GM18861 (cell line): ENCODE measurements at regions not wholly inside any gene's neighbourhood (a gene's known extent, or its start where the extent isn't known, plus 50 kb on each side); places are given as distances from the start of the nearest gene placed in this dataset.
"Not testable (repeated sequence)": the region's sequence is repeated elsewhere in the genome, so short reads cannot be mapped to it uniquely, and the experiment has no call there.

Source experiments
- ATAC-seq: cut with Tn5 transposase; IDR thresholded peaks from one replicate; pipeline ENCODE4 v1.9.1; 2021; ENCODE audit not compliant: unreplicated experiment

DNA sequence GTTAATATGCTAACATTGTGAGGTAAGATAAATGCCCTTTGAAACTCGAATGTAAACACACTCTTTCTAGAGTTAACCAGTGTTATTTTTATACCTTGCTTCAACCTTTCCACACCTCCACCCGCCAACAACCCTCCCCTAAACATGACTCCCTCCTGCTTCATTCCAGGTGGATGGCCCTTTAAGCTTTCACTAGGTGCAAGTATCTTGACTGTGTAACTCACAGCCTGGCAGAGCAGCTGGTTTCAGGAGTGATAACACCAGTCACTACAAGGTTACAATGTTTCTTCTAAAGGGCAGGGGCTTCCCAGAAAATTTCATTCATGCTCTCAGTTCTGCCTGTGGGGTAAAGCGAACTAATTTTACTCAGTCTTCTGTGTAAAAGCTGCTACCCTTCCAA is 318.1 kb upstream of the FRG1 start:
- ATAC-seq = not testable (repeated sequence)

DNA sequence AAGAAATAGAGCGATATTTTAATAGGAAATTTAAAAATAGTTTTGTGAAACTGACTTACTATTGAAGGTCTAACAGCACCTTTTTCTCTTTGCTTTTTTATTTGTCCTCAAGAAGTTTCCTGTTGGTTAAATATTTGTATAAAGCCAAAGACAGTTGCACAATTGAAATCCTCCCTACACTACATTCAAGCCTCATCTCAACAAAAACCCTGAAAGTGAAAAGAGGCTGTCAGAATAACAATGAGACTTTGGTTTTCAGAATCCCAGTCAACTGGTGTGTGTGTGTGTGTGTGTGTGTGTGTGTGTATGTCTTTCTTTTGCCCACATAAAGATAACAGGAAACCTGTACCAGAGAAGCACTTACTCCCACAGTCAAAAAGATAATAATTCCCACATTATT is 313.6 kb upstream of the FRG1 start:
- ATAC-seq = not testable (repeated sequence)

DNA sequence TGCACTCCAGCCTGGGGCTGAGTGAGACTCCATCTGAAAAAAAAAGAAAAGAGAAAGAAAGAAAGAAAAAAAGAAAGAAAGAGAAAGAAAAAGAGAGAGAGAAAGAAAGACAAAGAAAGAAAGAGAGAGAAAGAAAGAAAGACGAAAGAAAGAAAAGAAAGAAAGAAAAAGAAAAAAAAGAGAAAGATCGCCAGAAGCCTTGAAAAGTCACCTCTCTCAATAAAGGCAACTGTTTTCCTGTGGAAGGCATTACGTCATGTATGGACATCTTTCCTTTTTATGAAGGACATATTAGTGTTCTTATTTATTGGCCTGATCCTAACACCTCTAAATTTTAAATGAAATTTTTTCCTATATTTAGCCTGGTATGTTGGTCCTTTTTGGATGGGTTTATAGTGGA is 310.9 kb upstream of the FRG1 start:
- ATAC-seq = not testable (repeated sequence)

DNA sequence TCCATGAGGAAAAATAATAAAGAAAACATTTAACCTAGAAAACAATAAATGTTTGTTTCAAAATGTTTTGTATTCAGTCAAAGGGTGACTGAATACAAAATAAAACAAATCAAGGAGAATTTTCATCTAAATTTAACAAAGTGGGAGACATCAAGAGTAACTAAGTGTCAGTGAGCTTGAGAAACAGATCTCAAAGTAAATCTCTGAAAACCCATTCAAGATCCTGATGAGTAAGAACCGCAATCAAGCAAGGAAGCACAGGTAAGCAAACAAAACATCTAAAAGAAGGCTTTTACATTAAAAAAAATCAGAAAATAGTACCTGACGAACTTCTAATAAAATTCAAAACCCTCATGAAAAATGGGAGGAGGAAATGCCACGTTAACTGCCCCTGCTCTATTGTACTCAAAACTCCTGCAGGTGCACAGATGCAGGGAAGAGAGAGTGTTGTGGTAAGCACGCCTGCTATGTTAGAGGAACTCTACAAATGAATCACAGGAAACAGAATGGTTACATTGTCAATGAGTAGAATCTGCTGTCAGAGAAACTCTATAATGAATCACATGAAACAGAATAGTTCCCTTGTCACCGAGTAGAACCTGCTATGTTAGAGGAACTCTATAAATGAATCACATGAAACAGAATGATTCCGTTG is 309.6 kb upstream of the FRG1 start:
- not testable (repeated sequence) for ATAC-seq

DNA sequence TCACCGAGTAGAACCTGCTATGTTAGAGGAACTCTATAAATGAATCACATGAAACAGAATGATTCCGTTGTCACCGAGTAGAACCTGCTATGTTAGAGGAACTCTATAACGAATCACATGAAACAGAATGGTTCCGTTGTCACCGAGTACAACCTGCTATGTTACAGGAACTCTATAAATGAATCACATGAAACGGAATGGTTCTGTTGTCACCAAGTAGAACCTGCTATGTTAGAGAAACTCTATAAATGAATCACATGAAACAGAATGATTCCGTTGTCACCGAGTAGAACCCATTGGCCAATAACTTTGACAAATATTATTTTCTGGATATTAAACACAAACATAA is 309.1 kb upstream of the FRG1 start:
- ATAC-seq = not testable (repeated sequence)

DNA sequence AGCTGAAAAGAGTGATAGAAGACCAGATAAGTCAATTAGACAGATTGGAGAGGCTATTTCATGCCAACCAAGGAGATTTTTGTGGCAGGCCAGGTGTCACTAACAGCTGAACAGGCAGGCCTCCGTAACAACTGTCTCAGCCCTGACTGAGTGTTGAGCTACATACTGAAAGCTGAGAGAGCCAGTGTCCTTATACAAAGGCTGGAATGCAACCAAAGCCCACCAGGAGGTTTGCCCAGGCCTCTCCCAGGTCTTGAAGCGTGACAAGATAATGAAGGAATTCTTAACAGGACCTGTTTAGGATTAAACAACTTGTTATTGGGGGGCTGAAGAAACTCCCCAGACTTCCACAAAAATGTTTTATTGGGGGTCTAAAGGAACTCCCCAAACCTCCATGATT is 290.2 kb upstream of the FRG1 start:
- ATAC-seq = not testable (repeated sequence)

DNA sequence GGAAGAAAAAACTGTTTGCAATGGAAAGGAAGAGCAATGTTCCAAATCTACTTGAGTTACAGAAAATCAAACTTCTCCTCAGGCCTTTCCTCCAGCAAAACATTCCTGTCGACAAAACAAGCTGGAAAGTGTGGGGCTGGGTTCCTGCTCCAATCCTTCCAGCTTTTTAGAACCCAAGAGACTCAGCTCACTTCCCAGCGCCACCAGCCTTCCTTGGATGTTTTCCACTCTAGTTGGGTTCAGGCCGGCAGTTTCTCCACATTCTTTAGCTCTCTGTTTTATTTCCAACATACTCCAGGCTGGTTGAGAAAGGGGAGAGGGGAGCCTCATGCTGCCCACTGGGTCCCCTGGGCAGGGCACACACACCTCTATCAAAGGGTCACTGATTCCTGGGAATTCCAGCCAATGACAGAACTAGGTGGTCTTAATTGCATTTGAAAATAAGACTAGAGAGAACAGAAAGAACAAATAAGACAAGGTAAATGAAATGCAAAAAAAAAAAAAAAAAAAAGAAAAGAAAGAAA is 287.5 kb upstream of the FRG1 start:
- not testable (repeated sequence) for ATAC-seq

DNA sequence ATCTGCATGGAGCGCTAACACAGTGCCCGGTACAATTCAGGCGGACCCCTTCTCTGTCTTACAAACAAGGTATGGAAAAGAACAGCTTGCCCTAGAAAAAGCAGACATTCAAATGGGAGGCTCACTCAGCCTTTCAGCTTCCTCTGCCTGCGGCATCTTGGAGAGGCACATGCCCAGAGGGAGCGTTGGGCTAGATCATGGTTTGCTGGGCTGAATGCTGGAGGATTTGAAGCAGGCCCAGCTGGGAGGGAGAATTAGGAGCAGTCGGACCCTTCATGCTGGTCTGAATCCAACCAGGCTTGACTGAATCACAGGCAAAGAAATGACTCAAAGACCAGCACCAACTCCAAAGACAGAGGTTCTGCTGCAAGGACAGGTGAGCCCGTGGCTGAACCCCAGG is 286.7 kb upstream of the FRG1 start:
- not testable (repeated sequence) for ATAC-seq

DNA sequence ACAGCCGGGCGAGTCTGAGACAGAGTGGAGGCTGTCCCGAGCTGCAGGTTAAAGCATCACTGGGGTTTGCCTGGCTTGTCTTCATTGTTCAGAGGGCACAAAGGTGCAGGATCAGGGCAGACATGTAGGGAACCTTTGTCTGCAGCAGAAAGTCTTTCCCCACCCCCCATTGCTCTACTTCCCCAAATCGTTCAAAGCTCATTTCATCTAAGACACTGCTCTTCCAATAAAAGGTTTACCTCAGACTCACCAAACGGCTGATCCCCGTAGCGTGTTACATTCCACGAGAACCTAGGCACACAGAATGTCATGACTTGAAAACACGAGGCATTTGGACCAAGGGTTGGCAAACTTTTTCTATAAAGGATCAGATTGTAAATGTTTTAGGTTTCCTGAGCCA is 286.3 kb upstream of the FRG1 start:
- ATAC-seq = not testable (repeated sequence)

DNA sequence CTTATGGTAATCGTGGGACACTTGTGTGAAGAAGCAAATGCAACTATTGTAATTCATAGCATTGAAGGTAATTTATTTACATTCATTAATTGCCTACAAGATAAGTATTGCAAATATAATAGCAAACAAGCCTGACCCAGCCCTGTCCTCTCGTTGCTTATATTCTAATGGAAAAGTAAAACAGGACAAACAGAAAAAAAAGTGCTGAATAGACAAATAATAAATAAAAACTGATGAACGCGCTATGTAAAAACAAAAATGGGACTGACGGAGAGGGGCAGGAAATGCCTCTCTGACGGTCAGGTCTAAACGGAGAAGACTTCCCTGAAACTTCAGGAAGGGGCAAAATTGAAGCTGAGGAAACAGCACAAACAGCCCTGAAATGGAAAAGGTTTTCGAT is 284.9 kb upstream of the FRG1 start:
- ATAC-seq = not testable (repeated sequence)

DNA sequence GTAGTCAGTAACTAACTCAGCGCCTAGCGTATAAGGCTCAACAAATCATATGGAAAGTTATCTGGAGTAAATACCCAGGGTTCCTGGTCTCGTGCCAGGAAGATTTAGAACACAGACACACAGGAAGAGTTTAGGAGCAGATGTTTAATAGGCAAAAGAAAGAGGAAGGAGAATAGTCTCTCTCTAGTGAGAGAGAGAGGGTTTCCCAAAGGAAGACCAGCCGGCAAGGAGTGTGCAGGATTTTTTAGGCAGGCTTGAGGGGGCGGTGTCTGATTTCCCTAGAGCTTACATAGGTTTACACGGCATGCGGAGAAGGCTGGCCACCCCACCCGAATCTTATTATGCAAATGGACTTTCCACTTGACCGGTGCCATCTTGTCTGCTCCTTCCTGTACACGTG is 284.0 kb upstream of the FRG1 start:
- no peak for ATAC-seq

DNA sequence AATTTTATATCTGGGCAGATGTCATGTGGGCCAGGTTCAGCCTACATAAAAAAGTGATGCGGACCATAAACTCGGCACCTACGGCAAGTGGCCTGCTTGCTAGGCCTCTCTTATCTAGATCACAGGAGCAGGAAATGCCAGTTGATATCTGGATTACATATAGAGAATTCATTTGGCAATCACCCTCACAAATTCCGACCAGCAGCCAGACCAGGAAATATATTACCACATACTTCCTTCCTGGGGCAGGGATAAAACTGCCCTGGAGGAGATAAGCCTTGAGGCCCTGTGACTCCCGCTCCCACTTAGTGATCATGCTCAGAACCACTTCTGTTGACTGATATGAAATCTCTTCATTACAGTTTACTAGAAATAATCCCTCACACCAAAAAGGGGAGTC is 282.4 kb upstream of the FRG1 start:
- ATAC-seq = not testable (repeated sequence)

DNA sequence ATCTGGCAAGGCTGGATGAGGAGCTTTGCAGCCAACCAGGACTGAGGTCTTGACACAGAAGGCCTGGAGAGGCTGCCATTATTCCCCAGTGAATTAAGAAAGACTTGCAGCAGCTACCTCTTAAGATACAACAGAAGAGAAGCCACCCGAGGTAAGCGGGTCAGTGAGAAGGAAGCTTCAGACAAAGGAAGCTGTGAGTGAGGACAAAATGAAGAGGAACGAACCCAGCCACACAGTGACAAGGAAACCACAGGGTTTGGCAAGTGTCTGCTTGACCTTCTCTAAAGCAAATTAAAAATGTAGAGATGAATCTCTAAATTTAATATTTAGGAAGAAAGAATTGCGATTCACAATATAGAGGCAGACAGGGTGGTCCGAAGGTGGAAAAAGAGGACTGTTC is 281.8 kb upstream of the FRG1 start:
- ATAC-seq = not testable (repeated sequence)

DNA sequence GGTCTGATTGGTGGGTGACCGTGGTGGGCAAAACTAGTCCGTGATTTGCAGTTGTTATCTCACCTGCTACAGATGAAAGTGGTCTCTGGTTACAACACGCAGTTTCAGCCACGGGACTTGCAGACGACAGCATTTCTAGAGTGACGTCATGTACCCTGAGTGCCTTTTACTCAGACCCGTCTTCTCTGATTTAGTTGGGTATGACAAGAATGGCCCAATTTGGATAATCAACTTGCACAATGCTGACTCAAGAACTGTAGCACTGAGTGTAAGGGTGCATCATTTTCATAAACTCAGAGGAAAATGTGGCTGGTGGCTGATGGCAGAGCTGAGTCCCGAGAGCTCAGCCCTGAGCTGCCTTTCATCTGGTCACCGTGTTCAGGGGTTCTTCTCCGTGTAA is 281.4 kb upstream of the FRG1 start:
- ATAC-seq = no peak

DNA sequence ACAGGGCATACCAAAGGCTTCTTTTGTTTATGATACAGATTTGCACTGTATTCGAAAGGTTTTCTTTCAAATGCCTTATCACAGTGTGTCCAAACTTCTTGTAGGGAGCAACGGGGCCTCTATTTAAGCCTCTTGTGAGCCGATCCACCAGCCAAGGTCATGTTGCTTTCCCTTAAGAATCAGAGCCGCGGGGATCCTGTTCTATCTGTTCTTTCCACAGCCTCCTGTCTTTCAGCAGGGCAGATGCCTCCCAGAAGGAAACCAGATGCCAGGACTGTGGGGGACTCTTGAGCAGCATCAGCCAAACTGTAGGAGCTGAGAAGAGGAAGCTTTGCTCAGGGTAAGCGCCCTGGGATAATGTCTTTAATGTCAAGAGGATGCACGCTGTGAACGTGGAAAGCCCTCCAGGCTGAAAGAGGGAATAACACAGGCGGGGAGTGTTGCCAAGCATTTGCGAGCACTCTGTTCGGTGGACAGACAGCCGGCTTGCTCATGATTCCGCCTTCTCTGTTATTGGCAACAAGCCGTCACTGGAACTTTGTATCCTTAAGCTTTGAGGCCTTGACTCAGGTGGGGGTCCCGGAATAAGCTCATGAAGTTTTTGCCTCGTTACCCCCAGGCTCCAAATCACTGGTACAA is 279.8 kb upstream of the FRG1 start:
- no peak for ATAC-seq

DNA sequence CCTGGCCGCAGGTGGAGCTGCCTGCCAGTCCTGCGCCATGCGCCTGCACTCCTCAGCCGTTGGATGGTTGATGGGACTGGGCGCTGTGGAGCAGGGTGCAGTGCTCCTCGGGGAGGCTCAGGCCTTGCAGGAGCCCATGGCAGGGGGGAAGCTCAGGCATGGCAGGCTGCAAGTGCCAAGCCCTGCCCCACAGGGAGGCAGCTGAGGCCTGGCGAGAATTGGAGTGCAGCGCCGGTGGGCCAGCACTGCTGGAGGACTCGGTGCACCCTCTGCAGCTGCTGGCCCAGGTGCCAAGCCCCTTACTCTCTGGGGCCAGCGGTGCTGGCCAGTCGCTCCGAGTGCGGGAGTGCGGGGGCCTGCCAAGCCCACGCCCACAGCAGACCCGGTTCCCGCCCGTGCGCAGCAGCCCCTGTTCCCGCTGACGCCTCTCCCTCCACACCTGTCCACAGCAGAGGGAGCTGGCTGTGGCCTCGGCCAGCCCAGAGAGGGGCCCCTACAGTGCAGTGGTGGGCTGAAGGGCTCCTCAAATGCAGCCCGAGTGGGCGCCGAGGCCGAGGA is 275.9 kb upstream of the FRG1 start:
- ATAC-seq = no peak

DNA sequence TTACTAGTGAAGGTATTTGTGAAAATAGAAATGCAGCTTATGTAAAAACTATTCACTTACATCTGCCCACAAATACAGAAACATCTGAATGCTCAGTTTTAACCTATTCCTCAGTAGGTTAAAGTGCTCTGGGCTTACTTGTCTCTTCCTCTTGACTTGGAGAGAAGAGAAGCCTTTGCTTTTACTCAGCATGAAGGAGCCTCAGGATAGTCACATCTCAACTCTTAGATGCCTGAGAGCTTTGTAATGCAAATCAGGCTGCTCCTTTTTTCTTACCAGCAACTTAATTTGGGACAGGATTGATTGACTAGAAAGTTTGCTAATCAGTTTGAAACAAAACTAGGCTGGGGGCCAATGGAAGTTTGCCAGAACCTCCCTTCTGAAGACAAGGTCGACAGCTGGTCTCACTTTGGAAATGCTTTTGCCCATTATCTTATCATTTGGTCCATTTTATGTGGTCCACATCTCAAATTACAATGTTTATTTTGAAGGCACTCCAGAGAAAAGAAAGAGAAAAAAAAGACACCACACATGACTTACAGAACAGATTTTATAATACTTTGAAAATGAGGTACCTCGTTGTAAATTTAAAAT is 274.9 kb upstream of the FRG1 start:
- not testable (repeated sequence) for ATAC-seq

DNA sequence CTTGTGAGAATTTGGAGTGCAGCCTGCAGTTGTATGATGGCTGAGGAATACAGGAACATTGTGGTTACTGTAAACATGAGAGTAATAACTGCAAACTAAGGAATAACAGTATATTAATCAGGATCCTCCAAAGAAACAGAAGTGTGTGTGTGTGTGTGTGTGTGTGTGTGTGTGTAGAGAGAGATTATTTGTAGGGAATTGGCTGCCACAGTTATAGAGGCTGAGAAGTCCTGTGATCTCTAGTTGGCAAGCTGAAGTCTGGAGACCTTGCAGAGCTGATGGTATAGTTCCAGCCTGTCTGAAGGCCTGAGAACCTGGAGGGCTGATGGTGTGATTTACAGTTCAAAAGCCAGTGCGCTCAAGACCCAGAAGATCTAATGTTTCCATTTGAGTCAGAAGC is 273.3 kb upstream of the FRG1 start:
- ATAC-seq = not testable (repeated sequence)

DNA sequence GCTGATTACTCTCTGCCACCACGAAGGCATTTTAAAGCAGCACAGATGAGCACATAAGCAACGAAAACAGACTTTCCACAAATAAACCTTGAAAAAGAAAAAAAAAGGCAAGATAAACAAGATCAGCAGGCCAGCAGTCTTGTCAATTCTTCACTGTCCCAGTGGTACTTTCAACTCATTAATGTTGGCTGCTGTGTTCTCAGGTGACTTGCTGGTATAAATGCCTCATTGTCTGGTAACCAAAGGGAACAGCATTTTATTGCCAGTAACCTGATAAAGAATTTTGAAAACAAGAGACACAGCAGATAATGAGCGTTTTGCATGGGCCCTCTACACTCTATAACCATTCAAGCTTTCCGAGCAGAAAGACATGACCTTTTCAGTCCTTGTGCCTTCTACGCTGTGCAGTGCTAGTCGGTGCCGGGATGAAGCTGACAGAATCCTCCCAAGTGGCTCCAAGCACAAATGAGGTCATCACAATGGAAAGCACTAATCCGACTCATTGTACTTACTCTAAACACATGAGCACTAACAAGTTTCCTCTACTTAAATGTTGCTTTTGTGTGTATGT is 242.9 kb upstream of the FRG1 start:
- not testable (repeated sequence) for ATAC-seq

DNA sequence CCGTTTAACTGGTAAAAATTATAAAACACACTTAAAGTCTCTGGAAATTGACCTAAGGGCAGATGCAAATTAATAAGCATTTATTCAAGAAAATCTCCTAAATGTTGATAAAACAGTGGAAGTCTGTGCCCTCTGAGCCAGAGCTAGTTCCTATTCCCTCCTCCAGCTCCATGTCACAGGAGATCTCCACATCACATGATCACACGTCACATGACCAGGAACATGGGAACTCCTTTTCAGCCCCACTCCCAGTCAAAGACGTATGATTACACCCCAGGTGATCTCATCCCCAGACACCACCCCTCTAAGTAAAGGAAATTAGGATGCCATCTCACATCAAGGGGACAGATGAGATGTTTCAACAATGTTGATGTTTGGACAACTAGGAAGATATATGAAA is 237.7 kb upstream of the FRG1 start:
- ATAC-seq = not testable (repeated sequence)

DNA sequence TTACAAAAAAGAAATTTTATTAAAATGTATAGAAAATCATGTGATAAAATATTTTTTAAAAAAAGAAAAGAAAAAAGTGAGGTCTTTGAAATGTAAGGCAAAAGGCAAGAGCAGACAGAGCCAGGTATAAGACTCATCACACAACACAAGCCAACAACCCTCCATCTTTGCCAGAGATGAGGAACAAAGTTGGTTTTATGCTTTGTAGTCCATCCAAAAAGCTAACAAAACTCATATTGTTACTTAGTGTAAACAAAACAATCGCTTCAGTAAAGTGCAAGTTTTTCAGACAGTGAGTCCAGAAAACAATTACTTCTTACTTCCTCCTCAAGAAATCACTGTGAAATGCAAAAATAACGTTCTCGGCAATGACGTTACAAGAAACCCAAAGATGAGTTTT is 233.9 kb upstream of the FRG1 start:
- not testable (repeated sequence) for ATAC-seq

DNA sequence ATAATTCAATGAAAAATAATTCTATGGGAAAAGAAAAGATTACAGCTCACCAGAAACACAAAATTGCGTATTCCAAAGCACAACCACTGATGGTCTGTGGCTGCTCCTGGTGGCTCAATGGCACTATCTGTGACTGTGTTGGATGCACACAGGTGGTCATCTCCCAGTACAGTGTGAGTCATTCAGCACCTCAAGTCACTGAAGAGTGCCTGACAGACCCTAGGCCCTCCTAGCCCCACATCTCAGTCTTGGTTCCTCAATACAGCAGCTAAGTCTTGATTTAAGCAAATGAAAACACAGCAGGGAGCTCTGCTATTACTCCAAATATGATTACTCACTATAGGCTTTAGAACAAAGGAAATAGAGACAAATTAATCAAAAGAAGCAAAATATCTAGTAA is 233.4 kb upstream of the FRG1 start:
- not testable (repeated sequence) for ATAC-seq
